Spleen (tissue), 11 donors: ENCODE measurements at regions not wholly inside any gene's neighbourhood (a gene's known extent, or its start where the extent isn't known, plus 50 kb on each side); places are given as distances from the start of the nearest gene placed in this dataset.

Experiments used
- DNase-seq: peaks from one replicate; pipeline ENCODE4 v3.0.0-alpha.2; 2020
- H3K27ac ChIP-seq, 8 donors: fragments of 200-600 bp; sonication (generic) in 7 of 8; 1 replicate in 4 of 8; 2 replicates in 4 of 8; pipeline versions ENCODE4 v1.5.0 to v1.8.0; 2016 to 2021; ENCODE audit warnings: inconsistent platforms in 4 of 8, mild to moderate bottlenecking in 4 of 8, moderate library complexity in 1 of 8
- H3K27me3 ChIP-seq, 7 donors: fragments of 200-600 bp; sonication (generic) in 6 of 7; replicated peaks in 1 of 7; 1 replicate in 4 of 7; 2 replicates in 3 of 7; pipeline versions ENCODE4 v1.5.0 to v1.8.0; 2016 to 2021; ENCODE audit warnings: inconsistent platforms in 3 of 7, mild to moderate bottlenecking in 1 of 7
- H3K36me3 ChIP-seq, 6 donors: fragments of 200-600 bp; sonication (generic) in 5 of 6; 1 replicate in 4 of 6; 2 replicates in 2 of 6; pipeline versions ENCODE4 v1.5.0 to v1.8.0; 2016 to 2021; ENCODE audit warnings: inconsistent platforms in 2 of 6
- H3K4me1 ChIP-seq, 6 donors: fragments of 200-600 bp; sonication (generic) in 5 of 6; 1 replicate in 3 of 6; 2 replicates in 3 of 6; pipeline versions ENCODE4 v1.5.0 to v1.8.0; 2016 to 2021; ENCODE audit warnings: inconsistent platforms in 3 of 6
- H3K4me3 ChIP-seq, 8 donors: fragments of 200-600 bp; sonication (generic) in 7 of 8; 1 replicate in 4 of 8; 2 replicates in 4 of 8; pipeline versions ENCODE4 v1.5.0 to v1.8.0; 2016 to 2021; ENCODE audit warnings: inconsistent platforms in 4 of 8, mild to moderate bottlenecking in 4 of 8, moderate library complexity in 2 of 8
- H3K9me3 ChIP-seq, 8 donors: fragments of 200-600 bp; sonication (generic) in 7 of 8; 1 replicate in 4 of 8; 2 replicates in 4 of 8; pipeline versions ENCODE4 v1.5.0 to v1.8.0; 2016 to 2021; ENCODE audit warnings: inconsistent platforms in 4 of 8
- POLR2A ChIP-seq, 3 donors: fragments of 450-650 bp; IDR thresholded peaks; one replicate each; pipeline ENCODE4 v1.5.1; 2017; ENCODE audit warnings: antibody characterized with exemption in 3 of 3, mild to moderate bottlenecking in 1 of 3
- POLR2AphosphoS5 ChIP-seq, 3 donors: sonication (generic); formaldehyde crosslinking; IDR thresholded peaks; one replicate each; pipeline ENCODE4 v1.5.1; 2017; ENCODE audit warnings: antibody characterized with exemption in 3 of 3
- WGBS, 5 donors: extraction: QIAGEN DNeasy Blood & Tissue Kit in 3 of 5; methylation state at CpG; one replicate each; pipeline versions ENCODE4 v1.1.5 to v1.1.7; 2013 to 2018; 5-methylcytosine and 5-hydroxymethylcytosine counted together
- intact Hi-C: fragments of 100-400 bp; cut with DNase I; formaldehyde crosslinking; loops from one replicate; pipeline ENCODE4 v1.15.0; 2023; ENCODE audit warnings: low total_unique reads
- TF ChIP-seq, protein P1 (sequence below), 11 experiments: fragments of 200-600 bp in 7 of 11; fragments of 450-650 bp in 4 of 11; sonication (generic) in 4 of 11; IDR thresholded peaks in 8 of 11; conservative IDR thresholded peaks in 3 of 11; 1 replicate in 7 of 11; 2 replicates in 4 of 11; pipeline versions ENCODE4 v1.4.0 to v1.8.0; 2016 to 2021; ENCODE audit warnings: antibody characterized with exemption in 11 of 11, inconsistent platforms in 4 of 11, mild to moderate bottlenecking in 1 of 11
- donor health status: healthy with polysubstance abuse.
- donor health status: DM: no; HTN: no; CAD: no; lungs with moderate emphysema.
- donor health status: DM: no; HTN: no; CAD: no.
- donor health status: Bipolar disorder and iron deficiency.
- donor health status: healthy.
- donor health status: DM: no; HTN: no; CAD: no.
- donor health status: DM: yes; HTN: yes; CAD: no.

DNA sequence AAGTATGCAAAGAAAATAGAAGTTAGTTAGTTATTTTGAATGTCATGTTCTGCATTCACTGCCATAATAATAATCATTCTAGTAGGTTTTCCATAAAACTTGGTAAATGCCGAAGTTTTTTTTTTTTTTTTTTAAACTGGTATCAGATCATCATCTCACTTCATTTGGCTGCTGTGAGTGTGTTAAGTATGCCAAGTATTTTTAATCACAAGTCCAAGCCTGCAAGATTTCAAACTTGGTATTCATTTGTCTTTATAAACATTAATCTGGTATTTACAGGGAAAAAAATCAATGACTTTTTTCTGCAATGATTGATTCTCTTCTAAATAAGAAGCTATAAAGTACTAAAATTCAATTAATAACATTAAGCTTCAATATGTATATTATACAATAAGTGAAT, 248.9 kb downstream of the CCDC59 start:
- DNase-seq: no peak
- Histone ChIP-seq H3K27ac (no peak overlapping the region), H3K4me3 (no peak overlapping the region), H3K27me3 (no peaks in the 10 kb centered on the region), H3K4me1 (no peaks in the 10 kb centered on the region), H3K36me3 (no peaks in the 10 kb centered on the region), H3K9me3 (no peaks in the 10 kb centered on the region)
- 88 to 97% (median 93%) methylated on average over 1 of the region's 1 CpG for WGBS, 5 donors
- intact Hi-C loops: no loop called here
- TF ChIP-seq POLR2A (IDR thresholded peaks at IDR 0.05) (no peak), POLR2AphosphoS5 (IDR thresholded peaks at IDR 0.05) (no peak)
- TF ChIP-seq, protein P1, sequence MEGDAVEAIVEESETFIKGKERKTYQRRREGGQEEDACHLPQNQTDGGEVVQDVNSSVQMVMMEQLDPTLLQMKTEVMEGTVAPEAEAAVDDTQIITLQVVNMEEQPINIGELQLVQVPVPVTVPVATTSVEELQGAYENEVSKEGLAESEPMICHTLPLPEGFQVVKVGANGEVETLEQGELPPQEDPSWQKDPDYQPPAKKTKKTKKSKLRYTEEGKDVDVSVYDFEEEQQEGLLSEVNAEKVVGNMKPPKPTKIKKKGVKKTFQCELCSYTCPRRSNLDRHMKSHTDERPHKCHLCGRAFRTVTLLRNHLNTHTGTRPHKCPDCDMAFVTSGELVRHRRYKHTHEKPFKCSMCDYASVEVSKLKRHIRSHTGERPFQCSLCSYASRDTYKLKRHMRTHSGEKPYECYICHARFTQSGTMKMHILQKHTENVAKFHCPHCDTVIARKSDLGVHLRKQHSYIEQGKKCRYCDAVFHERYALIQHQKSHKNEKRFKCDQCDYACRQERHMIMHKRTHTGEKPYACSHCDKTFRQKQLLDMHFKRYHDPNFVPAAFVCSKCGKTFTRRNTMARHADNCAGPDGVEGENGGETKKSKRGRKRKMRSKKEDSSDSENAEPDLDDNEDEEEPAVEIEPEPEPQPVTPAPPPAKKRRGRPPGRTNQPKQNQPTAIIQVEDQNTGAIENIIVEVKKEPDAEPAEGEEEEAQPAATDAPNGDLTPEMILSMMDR (IDR thresholded peaks at IDR 0.05 in 8 of 11, conservative IDR thresholded peaks at IDR 0.05 in 3 of 11): no peak

DNA sequence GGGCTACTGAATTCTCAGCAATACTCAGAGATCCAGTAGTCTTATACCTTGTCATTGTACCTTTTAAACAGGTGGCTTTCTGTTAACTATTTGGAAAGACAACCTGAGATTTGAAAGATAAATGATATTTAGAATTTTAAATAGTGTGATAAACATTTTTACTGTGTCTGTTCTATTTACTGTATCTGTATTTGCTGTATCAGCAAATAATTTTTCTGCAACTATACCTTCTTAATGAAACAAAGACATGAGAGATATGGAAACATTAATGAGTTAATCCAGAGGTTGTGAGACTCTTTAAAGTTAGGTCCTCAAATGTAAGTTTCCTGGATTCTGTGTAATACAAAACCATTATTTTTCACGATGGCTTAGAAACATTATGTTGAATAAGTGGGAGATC, 249.6 kb downstream of the CCDC59 start:
- Histone ChIP-seq H3K27me3 (no peaks in the 10 kb centered on the region), H3K9me3 (peaks cover 0 to 1% (median 0%) of the 10 kb centered on the region in 8 donors), H3K4me3 (no peak overlapping the region), H3K27ac (no peak overlapping the region), H3K4me1 (no peaks in the 10 kb centered on the region), H3K36me3 (no peaks in the 10 kb centered on the region)
- TF ChIP-seq POLR2AphosphoS5 (IDR thresholded peaks at IDR 0.05) (no peak), POLR2A (IDR thresholded peaks at IDR 0.05) (no peak)
- TF ChIP-seq, protein P1 (IDR thresholded peaks at IDR 0.05 in 8 of 11, conservative IDR thresholded peaks at IDR 0.05 in 3 of 11): no peak
- 80 to 94% (median 87%) methylated on average over 1 of the region's 1 CpG for WGBS, 5 donors
- intact Hi-C loops: no loop called here
- no peak for DNase-seq

DNA sequence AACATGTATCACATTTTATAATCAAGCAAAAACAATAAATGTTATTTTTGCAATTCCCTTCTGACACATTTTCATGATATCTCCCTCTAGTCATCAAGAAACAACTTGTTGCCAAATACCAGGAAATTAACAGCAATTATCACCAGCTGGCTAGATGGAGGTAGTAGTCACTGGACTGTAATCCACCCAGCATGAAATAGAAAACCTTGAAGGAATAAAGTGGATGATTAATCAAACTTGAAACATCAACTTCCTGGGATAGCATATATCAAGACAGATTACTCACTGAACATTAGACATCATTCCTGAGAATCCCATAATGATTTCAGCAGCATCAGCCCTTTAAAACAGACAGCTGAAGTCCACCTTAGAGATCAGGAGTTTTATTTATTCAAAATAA, 259.0 kb downstream of the CCDC59 start:
- no peaks in the 10 kb centered on the region for H3K36me3 ChIP-seq
- no peak for DNase-seq
- H3K9me3 ChIP-seq: peaks cover 0 to 35% (median 5%) of the 10 kb centered on the region in 8 donors
- TF ChIP-seq POLR2AphosphoS5 (IDR thresholded peaks at IDR 0.05) (no peak), POLR2A (IDR thresholded peaks at IDR 0.05) (no peak)
- TF ChIP-seq, protein P1 (IDR thresholded peaks at IDR 0.05 in 8 of 11, conservative IDR thresholded peaks at IDR 0.05 in 3 of 11): no peak
- H3K4me3 ChIP-seq: no peak overlapping the region
- no peaks in the 10 kb centered on the region for H3K4me1 ChIP-seq
- intact Hi-C loops: no loop called here
- no peaks in the 10 kb centered on the region for H3K27me3 ChIP-seq
- H3K27ac ChIP-seq: no peak overlapping the region

DNA sequence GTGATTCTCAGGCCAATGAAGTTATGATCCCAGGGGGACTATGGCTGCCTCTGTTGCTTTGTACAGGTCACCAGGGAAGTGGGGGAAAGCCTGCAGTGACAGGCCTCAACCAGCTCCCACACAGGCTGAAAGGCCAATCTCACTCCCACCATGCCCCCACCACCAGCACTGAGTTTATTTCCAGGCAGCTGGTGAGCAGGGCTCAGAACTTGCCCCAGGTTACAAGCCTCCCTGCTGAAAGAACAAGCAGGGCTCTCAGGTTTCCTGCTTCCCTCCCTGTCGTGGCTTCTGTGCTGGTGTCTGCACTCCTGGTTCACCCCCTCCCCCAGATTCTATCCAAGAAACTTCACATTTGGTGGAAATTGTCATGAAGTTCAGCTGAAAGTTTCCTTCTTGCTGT, 260.3 kb downstream of the CCDC59 start:
- peaks cover 0 to 30% (median 7%) of the 10 kb centered on the region in 8 donors for H3K9me3 ChIP-seq
- no peaks in the 10 kb centered on the region for H3K27me3 ChIP-seq
- 13 to 33% (median 22%) methylated on average over 1 of the region's 1 CpG for WGBS, 5 donors
- DNase-seq: no peak
- no peak overlapping the region for H3K27ac ChIP-seq
- no peak overlapping the region for H3K4me3 ChIP-seq
- H3K4me1 ChIP-seq: no peaks in the 10 kb centered on the region
- no peak for TF ChIP-seq POLR2A (IDR thresholded peaks at IDR 0.05)
- no peak for TF ChIP-seq POLR2AphosphoS5 (IDR thresholded peaks at IDR 0.05)
- TF ChIP-seq, protein P1 (IDR thresholded peaks at IDR 0.05 in 8 of 11, conservative IDR thresholded peaks at IDR 0.05 in 3 of 11): no peak
- intact Hi-C loops: no loop called here
- H3K36me3 ChIP-seq: no peaks in the 10 kb centered on the region
